ENCODE measurements at regions not wholly inside any gene's neighbourhood (a gene's known extent, or its start where the extent isn't known, plus 50 kb on each side); places are given as distances from the start of the nearest gene placed in this dataset.

GRCh38 chr6:140300331-140300730 is 925.9 kb upstream of the CITED2 start:
- no peaks in the 10 kb centered on the region for H3K9me3 ChIP-seq (ENCODE audit: control insufficient read depth, insufficient read depth, low read length)
- H3K4me3 ChIP-seq (ENCODE audit: low read depth, low read length), result no peak overlapping the region
- H3K27me3 ChIP-seq (ENCODE audit: control insufficient read depth, insufficient read depth, low read length), result no peaks in the 10 kb centered on the region
- H3K9ac ChIP-seq (ENCODE audit: low read depth, low read length), result no peak overlapping the region
- H3K36me3 ChIP-seq (ENCODE audit: control insufficient read depth, insufficient read depth, low read length), result no peaks in the 10 kb centered on the region
- H3K4me1 ChIP-seq (ENCODE audit: control insufficient read depth, insufficient read depth, low read length), result no peaks in the 10 kb centered on the region

DNA sequence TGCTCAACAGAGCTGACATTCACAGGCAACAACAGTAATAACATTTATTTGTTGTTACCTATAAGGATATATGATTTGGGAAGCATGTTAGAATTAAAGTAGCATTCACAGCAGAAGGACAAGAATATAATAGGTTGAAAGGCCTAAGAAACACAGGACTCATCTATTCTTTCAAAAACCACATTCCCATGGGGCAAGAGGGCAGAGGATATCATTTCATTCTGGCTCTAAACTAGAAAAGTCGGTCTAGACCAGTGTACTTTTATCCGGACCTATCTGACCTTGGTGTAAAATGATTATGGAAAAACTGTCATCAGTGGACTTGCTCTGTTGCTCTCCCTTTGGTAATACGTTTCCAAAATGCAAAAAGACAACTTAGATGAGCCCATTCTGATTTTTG is 914.7 kb upstream of the CITED2 start:
- no peaks in the 10 kb centered on the region for H3K27me3 ChIP-seq (ENCODE audit: control insufficient read depth, insufficient read depth, low read length)
- no peaks in the 10 kb centered on the region for H3K4me1 ChIP-seq (ENCODE audit: control insufficient read depth, insufficient read depth, low read length)
- H3K4me3 ChIP-seq (ENCODE audit: low read depth, low read length), result no peak overlapping the region
- H3K9me3 ChIP-seq (ENCODE audit: control insufficient read depth, insufficient read depth, low read length), result no peaks in the 10 kb centered on the region
- no peak overlapping the region for H3K9ac ChIP-seq (ENCODE audit: low read depth, low read length)
- no peaks in the 10 kb centered on the region for H3K36me3 ChIP-seq (ENCODE audit: control insufficient read depth, insufficient read depth, low read length)

DNA sequence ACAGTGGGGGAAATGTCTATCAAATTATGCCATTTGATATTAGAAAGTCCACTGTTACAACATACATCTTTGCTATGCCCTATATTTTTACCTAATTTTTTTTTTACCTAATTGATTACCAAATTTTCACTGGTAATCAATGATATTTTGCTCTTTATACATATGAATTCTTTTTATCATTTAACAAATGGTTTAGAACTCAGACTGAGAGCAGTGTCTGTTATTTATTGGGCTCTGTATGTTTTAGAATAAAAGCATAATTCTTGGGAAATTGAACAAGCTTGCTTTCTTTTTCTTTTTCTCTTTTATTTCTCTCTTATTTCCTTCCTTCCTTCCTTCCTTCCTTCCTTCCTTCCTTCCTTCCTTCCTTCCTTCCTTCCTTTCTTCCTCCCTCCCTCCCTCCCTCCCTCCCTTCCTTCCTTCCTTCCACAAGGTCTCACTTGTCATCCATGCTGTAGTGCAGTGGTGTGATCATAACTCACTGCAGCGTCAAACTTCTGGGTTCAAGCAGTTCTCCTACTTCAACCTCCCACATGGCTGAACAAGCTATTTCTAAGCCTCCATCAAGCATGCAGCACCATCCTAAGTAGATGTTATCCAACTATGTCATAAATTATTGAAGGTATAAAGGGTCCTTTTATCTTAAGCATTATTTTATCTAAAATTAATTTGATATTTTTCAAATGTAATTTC is 911.7 kb upstream of the CITED2 start:
- no peak overlapping the region for H3K4me3 ChIP-seq (ENCODE audit: low read depth, low read length)
- H3K9me3 ChIP-seq (ENCODE audit: control insufficient read depth, insufficient read depth, low read length), result no peaks in the 10 kb centered on the region
- H3K9ac ChIP-seq (ENCODE audit: low read depth, low read length), result no peak overlapping the region
- no peaks in the 10 kb centered on the region for H3K4me1 ChIP-seq (ENCODE audit: control insufficient read depth, insufficient read depth, low read length)
- no peaks in the 10 kb centered on the region for H3K36me3 ChIP-seq (ENCODE audit: control insufficient read depth, insufficient read depth, low read length)
- no peaks in the 10 kb centered on the region for H3K27me3 ChIP-seq (ENCODE audit: control insufficient read depth, insufficient read depth, low read length)

GRCh38 chr6:140285471-140285870 is 911.0 kb upstream of the CITED2 start:
- Histone ChIP-seq H3K4me3 (ENCODE audit: low read depth, low read length) (no peak overlapping the region), H3K36me3 (ENCODE audit: control insufficient read depth, insufficient read depth, low read length) (no peaks in the 10 kb centered on the region), H3K9me3 (ENCODE audit: control insufficient read depth, insufficient read depth, low read length) (no peaks in the 10 kb centered on the region), H3K4me1 (ENCODE audit: control insufficient read depth, insufficient read depth, low read length) (no peaks in the 10 kb centered on the region), H3K27me3 (ENCODE audit: control insufficient read depth, insufficient read depth, low read length) (no peaks in the 10 kb centered on the region), H3K9ac (ENCODE audit: low read depth, low read length) (no peak overlapping the region)

GRCh38 chr6:140284871-140285270 is 910.4 kb upstream of the CITED2 start:
- Histone ChIP-seq H3K9ac (ENCODE audit: low read depth, low read length) (no peak overlapping the region), H3K4me3 (ENCODE audit: low read depth, low read length) (no peak overlapping the region), H3K27me3 (ENCODE audit: control insufficient read depth, insufficient read depth, low read length) (no peaks in the 10 kb centered on the region), H3K4me1 (ENCODE audit: control insufficient read depth, insufficient read depth, low read length) (no peaks in the 10 kb centered on the region), H3K9me3 (ENCODE audit: control insufficient read depth, insufficient read depth, low read length) (no peaks in the 10 kb centered on the region), H3K36me3 (ENCODE audit: control insufficient read depth, insufficient read depth, low read length) (no peaks in the 10 kb centered on the region)

- Histone ChIP-seq H3K4me3 (ENCODE audit: low read depth, low read length) (no peak overlapping the region), H3K9ac (ENCODE audit: low read depth, low read length) (no peak overlapping the region), H3K4me1 (ENCODE audit: control insufficient read depth, insufficient read depth, low read length) (no peaks in the 10 kb centered on the region), H3K36me3 (ENCODE audit: control insufficient read depth, insufficient read depth, low read length) (no peaks in the 10 kb centered on the region), H3K9me3 (ENCODE audit: control insufficient read depth, insufficient read depth, low read length) (no peaks in the 10 kb centered on the region), H3K27me3 (ENCODE audit: control insufficient read depth, insufficient read depth, low read length) (no peaks in the 10 kb centered on the region)
Measured at GRCh38 chr6:140283197-140283596, 908.7 kb upstream of the CITED2 start.

- H3K4me1 ChIP-seq (ENCODE audit: control insufficient read depth, insufficient read depth, low read length), result no peaks in the 10 kb centered on the region
- no peak overlapping the region for H3K9ac ChIP-seq (ENCODE audit: low read depth, low read length)
- H3K36me3 ChIP-seq (ENCODE audit: control insufficient read depth, insufficient read depth, low read length), result no peaks in the 10 kb centered on the region
- H3K9me3 ChIP-seq (ENCODE audit: control insufficient read depth, insufficient read depth, low read length), result no peaks in the 10 kb centered on the region
- no peaks in the 10 kb centered on the region for H3K27me3 ChIP-seq (ENCODE audit: control insufficient read depth, insufficient read depth, low read length)
- H3K4me3 ChIP-seq (ENCODE audit: low read depth, low read length), result no peak overlapping the region
Measured at GRCh38 chr6:140281767-140282166, 907.3 kb upstream of the CITED2 start.

DNA sequence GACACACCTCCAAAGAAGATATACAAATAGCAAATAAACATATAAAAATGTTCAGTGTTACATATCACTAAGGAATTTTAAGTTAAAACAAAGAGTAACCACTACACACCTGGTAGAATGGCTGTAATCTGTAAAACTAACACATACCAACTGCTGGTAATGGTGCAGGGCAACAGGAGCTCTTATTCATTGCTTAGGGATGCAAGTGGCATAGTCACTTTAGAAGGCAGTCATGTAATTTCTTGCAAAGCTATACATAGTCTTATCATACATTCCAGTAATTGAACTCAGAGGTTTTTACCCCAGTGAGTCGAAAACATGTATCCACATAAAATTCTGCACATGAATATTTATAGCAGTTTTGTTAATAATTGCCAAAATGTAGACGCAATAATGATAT is 906.8 kb upstream of the CITED2 start:
- Histone ChIP-seq H3K9ac (ENCODE audit: low read depth, low read length) (no peak overlapping the region), H3K36me3 (ENCODE audit: control insufficient read depth, insufficient read depth, low read length) (no peaks in the 10 kb centered on the region), H3K4me3 (ENCODE audit: low read depth, low read length) (no peak overlapping the region), H3K4me1 (ENCODE audit: control insufficient read depth, insufficient read depth, low read length) (no peaks in the 10 kb centered on the region), H3K9me3 (ENCODE audit: control insufficient read depth, insufficient read depth, low read length) (no peaks in the 10 kb centered on the region), H3K27me3 (ENCODE audit: control insufficient read depth, insufficient read depth, low read length) (no peaks in the 10 kb centered on the region)

- Histone ChIP-seq H3K4me1 (ENCODE audit: control insufficient read depth, insufficient read depth, low read length) (no peaks in the 10 kb centered on the region), H3K36me3 (ENCODE audit: control insufficient read depth, insufficient read depth, low read length) (no peaks in the 10 kb centered on the region), H3K9me3 (ENCODE audit: control insufficient read depth, insufficient read depth, low read length) (no peaks in the 10 kb centered on the region), H3K4me3 (ENCODE audit: low read depth, low read length) (no peak overlapping the region), H3K27me3 (ENCODE audit: control insufficient read depth, insufficient read depth, low read length) (no peaks in the 10 kb centered on the region), H3K9ac (ENCODE audit: low read depth, low read length) (no peak overlapping the region)
Measured at GRCh38 chr6:140276719-140277118, 902.3 kb upstream of the CITED2 start.

DNA sequence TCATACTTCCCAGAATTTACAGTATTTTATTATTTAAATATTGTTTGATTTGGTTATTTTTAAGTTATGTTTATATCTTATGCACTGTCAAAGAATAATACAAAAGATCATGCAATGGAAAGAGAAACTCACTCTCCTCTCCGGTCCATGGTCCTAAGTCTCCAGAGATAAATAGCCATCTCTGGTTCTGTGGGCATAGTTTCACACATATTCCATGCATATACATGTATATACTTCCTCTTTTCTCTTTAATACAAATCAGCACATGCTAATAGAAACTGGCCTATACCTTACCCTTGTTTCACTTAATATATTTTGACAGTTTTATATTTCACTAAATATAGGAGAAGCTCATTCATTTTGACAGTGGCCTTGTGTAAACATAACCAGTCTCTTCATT is 901.7 kb upstream of the CITED2 start:
- Histone ChIP-seq H3K4me1 (ENCODE audit: control insufficient read depth, insufficient read depth, low read length) (no peaks in the 10 kb centered on the region), H3K27me3 (ENCODE audit: control insufficient read depth, insufficient read depth, low read length) (no peaks in the 10 kb centered on the region), H3K9me3 (ENCODE audit: control insufficient read depth, insufficient read depth, low read length) (no peaks in the 10 kb centered on the region), H3K36me3 (ENCODE audit: control insufficient read depth, insufficient read depth, low read length) (no peaks in the 10 kb centered on the region), H3K9ac (ENCODE audit: low read depth, low read length) (no peak overlapping the region), H3K4me3 (ENCODE audit: low read depth, low read length) (no peak overlapping the region)

DNA sequence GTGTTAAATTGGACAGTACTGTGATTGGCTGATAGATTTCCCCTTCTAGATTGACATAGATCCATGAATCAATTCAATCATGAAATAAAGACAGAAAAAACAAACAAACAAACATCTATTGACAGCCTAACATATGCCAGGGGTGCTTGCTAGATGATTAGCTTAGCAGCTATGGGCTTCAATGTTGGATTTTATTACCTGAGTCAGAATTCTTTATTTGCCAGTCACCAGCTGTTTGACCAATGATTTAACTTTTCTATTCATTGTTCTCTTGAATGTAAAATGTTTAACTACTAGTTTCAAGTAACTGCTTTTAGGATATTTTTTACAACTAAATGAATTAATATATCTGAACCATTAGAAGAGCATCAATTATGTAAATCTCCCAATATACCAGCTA is 901.3 kb upstream of the CITED2 start:
- Histone ChIP-seq H3K9me3 (ENCODE audit: control insufficient read depth, insufficient read depth, low read length) (no peaks in the 10 kb centered on the region), H3K36me3 (ENCODE audit: control insufficient read depth, insufficient read depth, low read length) (no peaks in the 10 kb centered on the region), H3K4me1 (ENCODE audit: control insufficient read depth, insufficient read depth, low read length) (no peaks in the 10 kb centered on the region), H3K27me3 (ENCODE audit: control insufficient read depth, insufficient read depth, low read length) (no peaks in the 10 kb centered on the region), H3K4me3 (ENCODE audit: low read depth, low read length) (no peak overlapping the region), H3K9ac (ENCODE audit: low read depth, low read length) (no peak overlapping the region)

- Histone ChIP-seq H3K9me3 (ENCODE audit: control insufficient read depth, insufficient read depth, low read length) (no peaks in the 10 kb centered on the region), H3K9ac (ENCODE audit: low read depth, low read length) (no peak overlapping the region), H3K36me3 (ENCODE audit: control insufficient read depth, insufficient read depth, low read length) (no peaks in the 10 kb centered on the region), H3K4me1 (ENCODE audit: control insufficient read depth, insufficient read depth, low read length) (no peaks in the 10 kb centered on the region), H3K4me3 (ENCODE audit: low read depth, low read length) (no peak overlapping the region), H3K27me3 (ENCODE audit: control insufficient read depth, insufficient read depth, low read length) (no peaks in the 10 kb centered on the region)
Measured at GRCh38 chr6:140274548-140274947, 900.1 kb upstream of the CITED2 start.
